HCT116 (cell line): ENCODE measurements at regions not wholly inside any gene's neighbourhood (a gene's known extent, or its start where the extent isn't known, plus 50 kb on each side); places are given as distances from the start of the nearest gene placed in this dataset.

ENCODE experiments used
- ATAC-seq: fragments of 200-7000 bp; cut with Tn5 transposase; 2 replicates; pipeline ENCODE4 v1.9.1; 2020; ENCODE audit warnings: mild to moderate bottlenecking, moderate library complexity
- BruUV-seq: library from RNA; stranded (reverse); fragments of 400-500 nt; replicated peaks from 2 replicates; lab custom pipeline; 2021; lab: Mats Ljungman, UMichigan
- CTCF ChIA-PET: fragments of 300-600 bp; sonication (Branson Sonifier 250); formaldehyde crosslinking; loops from one replicate; lab custom pipeline; 2021; ENCODE audit warnings: antibody characterized with exemption; lab: Charles Lee
- POLR2A ChIA-PET: fragments of 300-600, 350-600 bp; sonication (Branson Sonifier 250); formaldehyde crosslinking; loops from one replicate; lab custom pipeline; 2021; ENCODE audit warnings: antibody characterized with exemption; lab: Charles Lee
- RAD21 ChIA-PET, 2 experiments: fragments of 300-600 bp; sonication (Branson Sonifier 250); formaldehyde crosslinking; loops; one replicate each; lab custom pipeline; 2023; ENCODE audit warnings: low total read pairs in 2 of 2; ENCODE audit not compliant: uncharacterized antibody in 2 of 2, unreplicated experiment in 2 of 2, low non-redundant PET in 1 of 2; lab: Charles Lee
- DNase-seq: peaks from one replicate; pipeline ENCODE4 v3.0.0-alpha.2; 2010; ENCODE audit warnings: low read depth, low spot score
- H2AFZ ChIP-seq: fragments of 200-600 bp; shearing (Covaris generic), sonication (generic); 2 replicates; pipeline ENCODE4 v1.6.1; 2017; ENCODE audit warnings: low read depth, mixed run types, mixed read lengths, antibody characterized with exemption, low read length; ENCODE audit not compliant: poor library complexity, severe bottlenecking
- H3K27ac ChIP-seq: 2 replicates; pipeline ENCODE4 v1.5.1; 2012; ENCODE audit warnings: low read depth, low read length
- H3K27me3 ChIP-seq: fragments of 200-600 bp; sonication (generic); 2 replicates; pipeline ENCODE4 v1.6.1; 2016; ENCODE audit warnings: mixed run types, low read length, mixed read lengths; ENCODE audit not compliant: insufficient read depth
- H3K36me3 ChIP-seq, 2 experiments: fragments of 200-500 bp in 1 of 2; fragments of 200-600 bp in 1 of 2; sonication (Bioruptor generic) in 1 of 2; sonication (generic) in 1 of 2; 2 replicates each; pipeline versions ENCODE4 v1.5.1 to v1.6.1; 2014 to 2016; ENCODE audit warnings: low read length in 2 of 2, inconsistent platforms in 1 of 2, mixed read lengths in 1 of 2, mixed run types in 1 of 2; ENCODE audit not compliant: insufficient read depth in 2 of 2, control insufficient read depth in 1 of 2
- H3K4me1 ChIP-seq, 2 experiments: fragments of 200-600 bp in 1 of 2; sonication (generic) in 1 of 2; 2 replicates each; pipeline versions ENCODE4 v1.5.1 to v1.6.1; 2012 to 2017; ENCODE audit warnings: low read length in 2 of 2, inconsistent platforms in 1 of 2, mild to moderate bottlenecking in 1 of 2, mixed read lengths in 1 of 2, mixed run types in 1 of 2, moderate library complexity in 1 of 2; ENCODE audit not compliant: insufficient read depth in 2 of 2, control insufficient read depth in 1 of 2
- H3K4me2 ChIP-seq: fragments of 200-600 bp; sonication (generic); 2 replicates; pipeline ENCODE4 v1.6.1; 2017; ENCODE audit warnings: mixed run types, low read length, mixed read lengths
- H3K4me3 ChIP-seq, 2 experiments: fragments of 200-600 bp in 1 of 2; sonication (generic) in 1 of 2; replicated peaks in 1 of 2; 2 replicates each; pipeline ENCODE4 v1.5.1; 2011 to 2016; ENCODE audit warnings: low read length in 2 of 2, control low read depth in 1 of 2, low read depth in 1 of 2, mild to moderate bottlenecking in 1 of 2, mixed read lengths in 1 of 2, mixed run types in 1 of 2
- H3K79me2 ChIP-seq: fragments of 200-600 bp; sonication (generic); 2 replicates; pipeline ENCODE4 v1.6.1; 2017; ENCODE audit warnings: mild to moderate bottlenecking, mixed run types, low read length, moderate library complexity, mixed read lengths; ENCODE audit not compliant: insufficient read depth
- H3K9ac ChIP-seq: fragments of 200-600 bp; sonication (generic); 2 replicates; pipeline ENCODE4 v1.6.1; 2016; ENCODE audit warnings: low read length, mixed read lengths
- H3K9me2 ChIP-seq: fragments of 200-600 bp; sonication (generic), shearing (Covaris generic); 2 replicates; pipeline ENCODE4 v1.6.1; 2017; ENCODE audit warnings: mixed run types, mild to moderate bottlenecking, moderate library complexity; ENCODE audit not compliant: insufficient read depth
- H3K9me3 ChIP-seq, 2 experiments: fragments of 200-500 bp in 1 of 2; fragments of 200-600 bp in 1 of 2; sonication (Bioruptor generic) in 1 of 2; sonication (generic) in 1 of 2; 2 replicates each; pipeline ENCODE4 v1.6.1; 2014 to 2017; ENCODE audit warnings: low read length in 2 of 2, mixed read lengths in 2 of 2, inconsistent platforms in 1 of 2, low read depth in 1 of 2, mild to moderate bottlenecking in 1 of 2, mixed run types in 1 of 2, moderate library complexity in 1 of 2; ENCODE audit not compliant: control insufficient read depth in 1 of 2, insufficient read depth in 1 of 2
- H4K20me1 ChIP-seq: fragments of 200-600 bp; sonication (generic), shearing (Covaris generic); 2 replicates; pipeline ENCODE4 v1.6.1; 2017; ENCODE audit warnings: mixed run types, mild to moderate bottlenecking, moderate library complexity; ENCODE audit not compliant: insufficient read depth
- RAD21 ChIP-seq: IDR thresholded peaks from 2 replicates; pipeline ENCODE4 v1.6.1; 2012; ENCODE audit warnings: low read depth, mild to moderate bottlenecking
- REST ChIP-seq: IDR thresholded peaks from 2 replicates; pipeline ENCODE4 v1.6.1; 2012; ENCODE audit warnings: low read depth
- ZBTB33 ChIP-seq: IDR thresholded peaks from 2 replicates; pipeline ENCODE4 v1.6.1; 2011; ENCODE audit warnings: mild to moderate bottlenecking, low read length, moderate library complexity; ENCODE audit not compliant: insufficient replicate concordance; ENCODE audit errors: extremely low read depth
- intact Hi-C: fragments of 100-400 bp; cut with micrococcal nuclease; formaldehyde crosslinking; loops from 2 replicates; pipeline ENCODE4 v1.10.0; 2022

- TF ChIP-seq REST (no peak), ZBTB33 (no peak)
Observed at GRCh38 chr7:69237541-69237940, 360.7 kb upstream of the AUTS2 start (continued).

GRCh38 chr7:69243016-69243415 lies 355.3 kb upstream of the AUTS2 start:
- intact Hi-C loops: no loop called here
- H3K27me3 ChIP-seq: no peaks in the 10 kb centered on the region
- TF ChIP-seq REST (no peak), RAD21 (no peak)
- TF ChIP-seq, all 23 proteins: peak for 0
- H3K9me2 ChIP-seq: no peaks in the 10 kb centered on the region
- ChIA-PET RAD21 (no interaction called here), POLR2A (no interaction called here), CTCF (no interaction called here)
- no peaks in the 10 kb centered on the region for H3K79me2 ChIP-seq
- no peak overlapping the region for H3K4me3 ChIP-seq
- no peak for DNase-seq
- peaks cover 3 to 8% of the 10 kb centered on the region in 2 experiments; a peak in 1 of 4 replicates for H3K9me3 ChIP-seq
- no peak overlapping the region for H2AFZ ChIP-seq
- BruUV-seq: no TSS peak
- ATAC-seq: no peak
- H3K4me1 ChIP-seq: no peaks in the 10 kb centered on the region
- H4K20me1 ChIP-seq: no peaks in the 10 kb centered on the region
- H3K9ac ChIP-seq: no peak overlapping the region
- no peak overlapping the region for H3K27ac ChIP-seq
- no peaks in the 10 kb centered on the region for H3K36me3 ChIP-seq
- no peak overlapping the region for H3K4me2 ChIP-seq
